ENCODE measurements at regions not wholly inside any gene's neighbourhood (a gene's known extent, or its start where the extent isn't known, plus 50 kb on each side); places are given as distances from the start of the nearest gene placed in this dataset.
"Not testable (repeated sequence)": the region's sequence is repeated elsewhere in the genome, so short reads cannot be mapped to it uniquely, and the experiment has no call there.

- H3K36me3 ChIP-seq: no peaks in the 10 kb centered on the region
- no peak for FAIRE-seq
These were observed 500.5 kb downstream of the SETD4 start for GRCh38 chr21:35559829-35560225.

GRCh38 chr21:35559128-35559828 lies 501.0 kb downstream of the SETD4 start:
- Histone ChIP-seq H3K36me3 (no peaks in the 10 kb centered on the region), H3K27me3 (no peaks in the 10 kb centered on the region), H3K4me1 (no peaks in the 10 kb centered on the region), H3K9me3 (no peaks in the 10 kb centered on the region), H3K27ac (no peak overlapping the region), H3K4me3 (no peak overlapping the region)
- intact Hi-C loops (cut with DNase I): no loop called here
- FAIRE-seq (no peak), DNase-seq (no peak), ATAC-seq (no peak)
- WGBS, 2 donors: 85 to 87% methylated on average over 9 of the region's 9 CpGs
- no peak for TF ChIP-seq CTCF (IDR thresholded peaks at IDR 0.05)

More at GRCh38 chr21:35559829-35560225, 500.5 kb downstream of the SETD4 start:
- H3K9me3 ChIP-seq: no peaks in the 10 kb centered on the region
- DNase-seq: no peak
- 75 to 76% methylated on average over 2 of the region's 2 CpGs for WGBS, 2 donors
- ATAC-seq: no peak
- H3K27me3 ChIP-seq: no peaks in the 10 kb centered on the region
- H3K27ac ChIP-seq: no peak overlapping the region
- H3K4me1 ChIP-seq: no peaks in the 10 kb centered on the region
- no peak for TF ChIP-seq CTCF (IDR thresholded peaks at IDR 0.05)
- H3K4me3 ChIP-seq: no peak overlapping the region
- intact Hi-C loops (cut with DNase I): no loop called here

GRCh38 chr21:35556536-35556935 lies 503.8 kb downstream of the SETD4 start:
- TF ChIP-seq CTCF (IDR thresholded peaks at IDR 0.05): no peak
- 33% methylated on average over 2 of the region's 2 CpGs for WGBS, 2 donors
- FAIRE-seq (no peak), ATAC-seq (no peak), DNase-seq (no peak)
- H3K9me3 ChIP-seq: no peaks in the 10 kb centered on the region
- H3K4me1 ChIP-seq: no peaks in the 10 kb centered on the region
- H3K27me3 ChIP-seq: no peaks in the 10 kb centered on the region
- no peak overlapping the region for H3K4me3 ChIP-seq
- H3K36me3 ChIP-seq: no peaks in the 10 kb centered on the region
- intact Hi-C loops (cut with DNase I): no loop called here
- H3K27ac ChIP-seq: no peak overlapping the region

DNA sequence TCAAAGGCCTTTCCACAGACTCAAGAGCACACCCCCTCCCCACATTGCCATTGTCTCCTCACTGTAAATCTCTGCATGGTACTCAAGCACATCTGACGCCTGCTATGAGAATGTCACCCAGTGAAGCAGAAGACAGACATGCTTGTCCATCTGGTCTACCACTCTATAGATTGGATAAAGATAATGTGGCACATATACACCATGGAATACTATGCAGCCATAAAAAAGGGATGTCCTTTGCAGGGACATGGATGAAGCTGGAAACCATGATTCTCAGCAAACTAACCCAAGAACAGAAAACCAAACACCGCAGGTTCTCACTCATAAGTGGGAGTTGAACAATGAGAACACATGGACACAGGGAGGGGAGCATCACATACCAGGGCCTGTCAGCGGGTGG lies 503.4 kb upstream of the RUNX1 start:
- ATAC-seq; H3K27me3 ChIP-seq; FAIRE-seq; H3K36me3 ChIP-seq; intact Hi-C loops (cut with DNase I); H3K4me3 ChIP-seq; DNase-seq; H3K9me3 ChIP-seq; H3K27ac ChIP-seq; H3K4me1 ChIP-seq: not testable (repeated sequence)
- 94 to 99% methylated on average over 3 of the region's 3 CpGs for WGBS, 2 donors

- no peaks in the 10 kb centered on the region for H3K36me3 ChIP-seq
- H3K27ac ChIP-seq: no peak overlapping the region
- DNase-seq: no peak
- 86 to 89% methylated on average over 5 of the region's 5 CpGs for WGBS, 2 donors
- H3K4me3 ChIP-seq: no peak overlapping the region
- no peak for FAIRE-seq
- H3K4me1 ChIP-seq: no peaks in the 10 kb centered on the region
- no peaks in the 10 kb centered on the region for H3K9me3 ChIP-seq
- intact Hi-C loops (cut with DNase I): no loop called here
- no peaks in the 10 kb centered on the region for H3K27me3 ChIP-seq
- TF ChIP-seq CTCF (IDR thresholded peaks at IDR 0.05): no peak
- no peak for ATAC-seq
These were observed 500.0 kb upstream of the RUNX1 start for GRCh38 chr21:35548904-35549615.

Data from pancreas (tissue), 10 donors.